Endodermal cell (in vitro differentiated cells): ENCODE measurements at regions not wholly inside any gene's neighbourhood (a gene's known extent, or its start where the extent isn't known, plus 50 kb on each side); places are given as distances from the start of the nearest gene placed in this dataset.

ENCODE experiments used
- DNase-seq: peaks from one replicate; pipeline ENCODE4 v3.0.0-alpha.2; 2017
- H3K27ac ChIP-seq: 2 replicates; pipeline ENCODE4 v1.5.1; 2013; ENCODE audit warnings: mild to moderate bottlenecking, low read depth, low read length, moderate library complexity
- H3K27me3 ChIP-seq: 2 replicates; pipeline ENCODE4 v1.6.1; 2013; ENCODE audit warnings: mild to moderate bottlenecking, low read length, moderate library complexity; ENCODE audit not compliant: insufficient read depth, control insufficient read depth, poor library complexity, severe bottlenecking
- H3K36me3 ChIP-seq: 2 replicates; pipeline ENCODE4 v1.7.0; 2013; ENCODE audit warnings: mild to moderate bottlenecking, low read length, moderate library complexity; ENCODE audit not compliant: control insufficient read depth, insufficient read depth
- H3K4me1 ChIP-seq: one replicate; pipeline ENCODE4 v1.7.0; 2013; ENCODE audit warnings: low read length; ENCODE audit not compliant: control insufficient read depth, insufficient read depth
- H3K4me3 ChIP-seq: 2 replicates; pipeline ENCODE4 v1.5.1; 2013; ENCODE audit warnings: mild to moderate bottlenecking, low read length, moderate library complexity
- H3K9ac ChIP-seq: 2 replicates; pipeline ENCODE4 v1.6.1; 2013; ENCODE audit warnings: mild to moderate bottlenecking, low read length, moderate library complexity; ENCODE audit not compliant: poor library complexity, severe bottlenecking; ENCODE audit errors: extremely low read depth
- H3K9me3 ChIP-seq: 2 replicates; pipeline ENCODE4 v1.6.1; 2013; ENCODE audit warnings: mild to moderate bottlenecking, low read length, moderate library complexity; ENCODE audit not compliant: control insufficient read depth
- H3K27ac Mint-ChIP-seq: 2 replicates; pipeline ENCODE4 v1.8.0; 2020; ENCODE audit warnings: mixed read lengths
- H3K27me3 Mint-ChIP-seq: 2 replicates; pipeline ENCODE4 v1.8.0; 2021; ENCODE audit warnings: mild to moderate bottlenecking, mixed read lengths; ENCODE audit not compliant: insufficient read depth
- H3K36me3 Mint-ChIP-seq: 2 replicates; pipeline ENCODE4 v1.8.0; 2020; ENCODE audit warnings: low read depth, mixed read lengths
- H3K4me1 Mint-ChIP-seq: 2 replicates; pipeline ENCODE4 v1.8.0; 2020; ENCODE audit warnings: mixed read lengths
- H3K4me3 Mint-ChIP-seq: 2 replicates; pipeline ENCODE4 v1.8.0; 2020; ENCODE audit warnings: mild to moderate bottlenecking, moderate library complexity, mixed read lengths
- H3K9me3 Mint-ChIP-seq: 2 replicates; pipeline ENCODE4 v1.8.0; 2020; ENCODE audit warnings: mild to moderate bottlenecking, mixed read lengths
- CTCF ChIP-seq: fragments of 200-600 bp; sonication (generic); conservative IDR thresholded peaks from 2 replicates; pipeline ENCODE4 v1.5.0; 2021; ENCODE audit warnings: antibody characterized with exemption, mild to moderate bottlenecking
- WGBS, 2 experiments: methylation state at CpG; one replicate each; pipeline versions ENCODE4 v1.1.5 to v1.1.7; 2013; ENCODE audit warnings: missing lambda C conversion rate in 2 of 2, mixed read lengths in 1 of 2; ENCODE audit not compliant: insufficient coverage in 1 of 2, insufficient read length in 1 of 2; 5-methylcytosine and 5-hydroxymethylcytosine counted together

GRCh38 chr3:31170932-31171670 is 276.6 kb upstream of the GADL1 start:
- no peaks in the 10 kb centered on the region for H3K27me3 Mint-ChIP-seq
- H3K4me1 Mint-ChIP-seq = peaks cover 5% of the 10 kb centered on the region
- DNase-seq = no peak
- H3K27me3 ChIP-seq = no peaks in the 10 kb centered on the region
- H3K36me3 ChIP-seq = no peaks in the 10 kb centered on the region
- TF ChIP-seq CTCF = no peak
- H3K27ac ChIP-seq = no peak overlapping the region
- no peaks in the 10 kb centered on the region for H3K36me3 Mint-ChIP-seq
- H3K4me1 ChIP-seq = no peaks in the 10 kb centered on the region
- no peak overlapping the region for H3K4me3 ChIP-seq
- H3K9me3 ChIP-seq = no peaks in the 10 kb centered on the region
- H3K4me3 Mint-ChIP-seq = no peak overlapping the region
- no peaks in the 10 kb centered on the region for H3K9me3 Mint-ChIP-seq
- WGBS, 2 experiments = 97 to 100% methylated on average over 1 to 2 of the region's 2 CpGs
- no peak overlapping the region for H3K27ac Mint-ChIP-seq
- H3K9ac ChIP-seq = no peak overlapping the region

- no peak overlapping the region for H3K27ac Mint-ChIP-seq
- no peaks in the 10 kb centered on the region for H3K36me3 ChIP-seq
- no peaks in the 10 kb centered on the region for H3K9me3 Mint-ChIP-seq
- TF ChIP-seq CTCF = no peak
- no peaks in the 10 kb centered on the region for H3K27me3 ChIP-seq
- no peaks in the 10 kb centered on the region for H3K9me3 ChIP-seq
- no peak overlapping the region for H3K4me3 Mint-ChIP-seq
- H3K27me3 Mint-ChIP-seq = no peaks in the 10 kb centered on the region
- 87% methylated on average over 4 of the region's 4 CpGs; no CpG with 5 or more reads in 1 of the 2 experiments for whole genome bisulfite sequencing, 2 experiments
- no peaks in the 10 kb centered on the region for H3K4me1 Mint-ChIP-seq
- no peaks in the 10 kb centered on the region for H3K4me1 ChIP-seq
- no peak for DNase-seq
- H3K27ac ChIP-seq = no peak overlapping the region
- H3K4me3 ChIP-seq = no peak overlapping the region
- no peak overlapping the region for H3K9ac ChIP-seq
- no peaks in the 10 kb centered on the region for H3K36me3 Mint-ChIP-seq
Measured at GRCh38 chr3:31172336-31172735, 277.9 kb upstream of the GADL1 start.

- DNase-seq = no peak
- H3K9me3 ChIP-seq = no peaks in the 10 kb centered on the region
- H3K27ac Mint-ChIP-seq = no peak overlapping the region
- no peak overlapping the region for H3K4me3 Mint-ChIP-seq
- H3K27me3 ChIP-seq = no peaks in the 10 kb centered on the region
- H3K36me3 Mint-ChIP-seq = no peaks in the 10 kb centered on the region
- 78 to 96% methylated on average over 1 of the region's 1 CpG for WGBS, 2 experiments
- no peaks in the 10 kb centered on the region for H3K4me1 ChIP-seq
- H3K36me3 ChIP-seq = no peaks in the 10 kb centered on the region
- no peak overlapping the region for H3K27ac ChIP-seq
- no peak overlapping the region for H3K4me3 ChIP-seq
- no peaks in the 10 kb centered on the region for H3K4me1 Mint-ChIP-seq
- H3K9ac ChIP-seq = no peak overlapping the region
- TF ChIP-seq CTCF = no peak
- H3K9me3 Mint-ChIP-seq = no peaks in the 10 kb centered on the region
- no peaks in the 10 kb centered on the region for H3K27me3 Mint-ChIP-seq
Measured at GRCh38 chr3:31173118-31173718, 278.8 kb upstream of the GADL1 start.
